ENCODE measurements at regions not wholly inside any gene's neighbourhood (a gene's known extent, or its start where the extent isn't known, plus 50 kb on each side); places are given as distances from the start of the nearest gene placed in this dataset.

DNA sequence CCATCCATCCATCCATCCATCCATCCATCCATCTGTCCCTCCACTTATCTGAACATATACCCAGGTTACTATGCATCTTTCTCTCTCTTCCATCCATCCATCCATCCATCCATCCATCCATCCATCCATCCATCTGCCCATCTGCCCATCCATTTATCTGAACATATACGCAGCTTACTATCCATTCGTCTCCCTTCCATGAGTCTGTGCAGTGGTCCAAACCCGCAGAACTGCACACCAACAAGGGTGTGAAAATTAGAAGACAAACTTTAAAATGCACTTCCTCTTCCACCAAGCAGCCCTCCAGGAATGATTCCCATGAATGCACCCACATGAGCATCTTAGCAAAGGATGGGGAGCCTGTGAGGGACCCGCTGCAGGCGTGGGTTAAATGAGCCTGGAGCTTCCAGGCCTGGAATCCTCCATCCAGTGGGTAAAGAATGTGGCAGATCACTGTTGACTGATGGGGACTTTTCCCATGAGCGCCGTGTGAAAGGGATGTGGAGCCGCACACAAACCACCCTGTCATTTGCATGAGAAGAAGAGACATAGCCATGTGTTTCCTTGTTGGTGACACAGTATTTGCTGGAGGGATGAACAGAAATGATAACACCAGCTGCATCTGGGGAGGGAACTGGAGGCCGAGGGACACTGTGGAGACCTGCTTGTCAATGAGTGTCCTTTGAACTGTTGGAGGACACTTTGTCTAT, 376.6 kb downstream of the ADGRD1 start:
- no peak for TF ChIP-seq CTCF (IDR thresholded peaks at IDR 0.05; ENCODE audit: insufficient read depth, low read length, poor library complexity, severe bottlenecking)
- DNase-seq (ENCODE audit: low read depth), result no peak
- no peak overlapping the region for H3K4me3 ChIP-seq (ENCODE audit: low read depth, low read length)
- no peaks in the 10 kb centered on the region for H3K27me3 ChIP-seq (ENCODE audit: control insufficient read depth, insufficient read depth, low read length)
- no peaks in the 10 kb centered on the region for H3K36me3 ChIP-seq (ENCODE audit: control insufficient read depth, insufficient read depth, low read length)

GRCh38 chr12:131331148-131331750, 377.5 kb downstream of the ADGRD1 start:
- DNase-seq (ENCODE audit: low read depth), result no peak
- Histone ChIP-seq H3K4me3 (ENCODE audit: low read depth, low read length) (no peak overlapping the region), H3K27me3 (ENCODE audit: control insufficient read depth, insufficient read depth, low read length) (no peaks in the 10 kb centered on the region), H3K36me3 (ENCODE audit: control insufficient read depth, insufficient read depth, low read length) (no peaks in the 10 kb centered on the region)
- TF ChIP-seq CTCF (IDR thresholded peaks at IDR 0.05; ENCODE audit: insufficient read depth, low read length, poor library complexity, severe bottlenecking), result no peak

DNA sequence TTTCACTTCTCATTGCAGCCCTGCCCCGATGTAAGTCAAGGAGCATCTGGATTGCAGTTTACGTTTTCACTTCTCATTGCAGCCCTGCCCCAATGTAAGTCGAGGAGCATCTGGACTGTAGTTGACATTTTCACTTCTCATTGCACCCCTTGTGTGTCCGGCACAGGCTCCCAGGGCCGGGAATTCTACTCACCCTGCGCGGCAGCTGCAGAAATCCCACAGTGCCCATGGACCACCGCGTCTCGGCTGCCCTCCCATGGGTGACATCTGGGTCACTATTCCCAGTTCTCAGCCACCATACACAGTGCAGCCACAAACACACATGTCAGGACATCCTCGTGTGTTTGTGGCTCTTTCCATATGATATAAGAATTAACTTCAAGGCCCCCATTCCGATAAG, 378.5 kb downstream of the ADGRD1 start:
- no peaks in the 10 kb centered on the region for H3K36me3 ChIP-seq (ENCODE audit: control insufficient read depth, insufficient read depth, low read length)
- no peak for TF ChIP-seq CTCF (IDR thresholded peaks at IDR 0.05; ENCODE audit: insufficient read depth, low read length, poor library complexity, severe bottlenecking)
- no peak for DNase-seq (ENCODE audit: low read depth)
- H3K4me3 ChIP-seq (ENCODE audit: low read depth, low read length), result no peak overlapping the region
- no peaks in the 10 kb centered on the region for H3K27me3 ChIP-seq (ENCODE audit: control insufficient read depth, insufficient read depth, low read length)

DNA sequence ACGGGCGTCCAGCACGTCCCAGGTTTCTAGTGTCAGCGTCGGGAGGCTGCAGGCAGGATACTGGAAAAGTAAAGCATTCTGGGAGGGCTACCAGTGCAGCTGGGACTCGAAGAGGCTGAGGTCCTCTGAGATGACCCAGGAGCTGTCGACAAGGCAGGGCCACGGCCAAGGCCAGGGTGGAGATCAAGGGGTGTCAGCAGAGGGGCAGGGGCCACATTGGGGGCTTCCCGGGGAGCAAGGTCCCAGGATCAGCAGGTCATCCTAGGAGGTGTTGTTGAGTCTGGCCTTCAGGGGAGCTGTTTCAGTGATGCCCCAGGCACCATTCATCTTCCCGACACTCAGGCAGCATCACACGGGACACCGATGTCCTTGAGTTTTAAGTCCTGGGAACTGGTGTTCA, 377.8 kb upstream of the SFSWAP start:
- H3K27me3 ChIP-seq (ENCODE audit: control insufficient read depth, insufficient read depth, low read length), result no peaks in the 10 kb centered on the region
- TF ChIP-seq CTCF (IDR thresholded peaks at IDR 0.05; ENCODE audit: insufficient read depth, low read length, poor library complexity, severe bottlenecking), result no peak
- no peak overlapping the region for H3K4me3 ChIP-seq (ENCODE audit: low read depth, low read length)
- H3K36me3 ChIP-seq (ENCODE audit: control insufficient read depth, insufficient read depth, low read length), result no peaks in the 10 kb centered on the region
- no peak for DNase-seq (ENCODE audit: low read depth)

GRCh38 chr12:131333621-131334440, 377.1 kb upstream of the SFSWAP start:
- no peak for TF ChIP-seq CTCF (IDR thresholded peaks at IDR 0.05; ENCODE audit: insufficient read depth, low read length, poor library complexity, severe bottlenecking)
- DNase-seq (ENCODE audit: low read depth), result no peak

More at GRCh38 chr12:131333621-131334440, 377.1 kb upstream of the SFSWAP start:
- H3K27me3 ChIP-seq (ENCODE audit: control insufficient read depth, insufficient read depth, low read length), result no peaks in the 10 kb centered on the region
- no peaks in the 10 kb centered on the region for H3K36me3 ChIP-seq (ENCODE audit: control insufficient read depth, insufficient read depth, low read length)
- no peak overlapping the region for H3K4me3 ChIP-seq (ENCODE audit: low read depth, low read length)
